ENCODE measurements at regions not wholly inside any gene's neighbourhood (a gene's known extent, or its start where the extent isn't known, plus 50 kb on each side); places are given as distances from the start of the nearest gene placed in this dataset.

GRCh38 chr2:23034996-23035395 is 350.0 kb upstream of the KLHL29 start:
- DNase-seq (ENCODE audit: extremely low read depth, low read depth): no peak
- no peak for TF ChIP-seq CTCF (IDR thresholded peaks at IDR 0.05; ENCODE audit: low read depth, low read length)

- no peak for TF ChIP-seq CTCF (IDR thresholded peaks at IDR 0.05; ENCODE audit: low read depth, low read length)
- no peak for DNase-seq (ENCODE audit: extremely low read depth, low read depth)
Measured at GRCh38 chr2:23036629-23037028, 348.4 kb upstream of the KLHL29 start.

- TF ChIP-seq CTCF (IDR thresholded peaks at IDR 0.05; ENCODE audit: low read depth, low read length): no peak
- DNase-seq (ENCODE audit: extremely low read depth, low read depth): no peak
Measured at GRCh38 chr2:23037596-23037995, 347.4 kb upstream of the KLHL29 start.

GRCh38 chr2:23041443-23041842 is 343.5 kb upstream of the KLHL29 start:
- no peak for DNase-seq (ENCODE audit: extremely low read depth, low read depth)
- TF ChIP-seq CTCF (IDR thresholded peaks at IDR 0.05; ENCODE audit: low read depth, low read length): no peak

GRCh38 chr2:23042216-23042906 is 342.6 kb upstream of the KLHL29 start:
- no peak for TF ChIP-seq CTCF (IDR thresholded peaks at IDR 0.05; ENCODE audit: low read depth, low read length)
- DNase-seq (ENCODE audit: extremely low read depth, low read depth): no peak

- TF ChIP-seq CTCF (IDR thresholded peaks at IDR 0.05; ENCODE audit: low read depth, low read length): no peak
- no peak for DNase-seq (ENCODE audit: extremely low read depth, low read depth)
Measured at GRCh38 chr2:23050388-23050787, 334.6 kb upstream of the KLHL29 start.

- no peak for DNase-seq (ENCODE audit: extremely low read depth, low read depth)
- TF ChIP-seq CTCF (IDR thresholded peaks at IDR 0.05; ENCODE audit: low read depth, low read length): no peak
Measured at GRCh38 chr2:23053601-23054000, 331.4 kb upstream of the KLHL29 start.
